GM08714 (cell line): ENCODE measurements at regions not wholly inside any gene's neighbourhood (a gene's known extent, or its start where the extent isn't known, plus 50 kb on each side); places are given as distances from the start of the nearest gene placed in this dataset.

Experiments used
- H3K4me3 ChIP-seq: fragments of 200-500 bp; sonication (Bioruptor generic); 2 replicates; pipeline ENCODE4 v1.5.1; 2014; ENCODE audit warnings: mild to moderate bottlenecking, low read length, inconsistent platforms
- ZNF274 ChIP-seq: IDR thresholded peaks from 2 replicates; pipeline ENCODE4 v1.6.1; 2012; ENCODE audit warnings: mild to moderate bottlenecking, low read depth, low read length

- no peak for TF ChIP-seq ZNF274
- H3K4me3 ChIP-seq, result no peak overlapping the region
These were observed 110.9 kb upstream of the PWP1 start for GRCh38 chr12:107574691-107575090.

GRCh38 chr12:107580750-107581618, 104.6 kb upstream of the PWP1 start:
- no peak for TF ChIP-seq ZNF274
- H3K4me3 ChIP-seq, result no peak overlapping the region

- H3K4me3 ChIP-seq, result no peak overlapping the region
- no peak for TF ChIP-seq ZNF274
These were observed 104.0 kb upstream of the PWP1 start for GRCh38 chr12:107581619-107582015.

- TF ChIP-seq ZNF274, result no peak
- no peak overlapping the region for H3K4me3 ChIP-seq
These were observed 102.0 kb upstream of the PWP1 start for GRCh38 chr12:107583551-107583950.

- H3K4me3 ChIP-seq, result no peak overlapping the region
- TF ChIP-seq ZNF274, result no peak
These were observed 101.0 kb upstream of the PWP1 start for GRCh38 chr12:107584563-107584962.

GRCh38 chr12:107586256-107586970, 99.2 kb upstream of the PWP1 start:
- H3K4me3 ChIP-seq, result no peak overlapping the region
- no peak for TF ChIP-seq ZNF274

- no peak for TF ChIP-seq ZNF274
- no peak overlapping the region for H3K4me3 ChIP-seq
These were observed 95.2 kb upstream of the PWP1 start for GRCh38 chr12:107590413-107590812.

- no peak for TF ChIP-seq ZNF274
These were observed 94.7 kb upstream of the PWP1 start for GRCh38 chr12:107590814-107591375.

GRCh38 chr12:107593713-107594381, 91.8 kb upstream of the PWP1 start:
- TF ChIP-seq ZNF274, result no peak
- H3K4me3 ChIP-seq, result no peak overlapping the region

More at GRCh38 chr12:107590814-107591375, 94.7 kb upstream of the PWP1 start:
- no peak overlapping the region for H3K4me3 ChIP-seq

GRCh38 chr12:107594995-107595394, 90.6 kb upstream of the PWP1 start:
- no peak overlapping the region for H3K4me3 ChIP-seq
- no peak for TF ChIP-seq ZNF274

- no peak overlapping the region for H3K4me3 ChIP-seq
- TF ChIP-seq ZNF274, result no peak
These were observed 87.7 kb upstream of the PWP1 start for GRCh38 chr12:107597695-107598410.

- TF ChIP-seq ZNF274, result no peak
- H3K4me3 ChIP-seq, result no peak overlapping the region
These were observed 86.7 kb upstream of the PWP1 start for GRCh38 chr12:107598906-107599305.

- no peak overlapping the region for H3K4me3 ChIP-seq
- no peak for TF ChIP-seq ZNF274
These were observed 84.9 kb upstream of the PWP1 start for GRCh38 chr12:107600581-107601144.
